ENCODE measurements at regions not wholly inside any gene's neighbourhood (a gene's known extent, or its start where the extent isn't known, plus 50 kb on each side); places are given as distances from the start of the nearest gene placed in this dataset.
"Not testable (repeated sequence)": the region's sequence is repeated elsewhere in the genome, so short reads cannot be mapped to it uniquely, and the experiment has no call there.

- intact Hi-C loops (cut with micrococcal nuclease) = no loop called here
- CTCF ChIA-PET = no interaction called here
- Histone ChIP-seq H3K4me1 (ENCODE audit: control insufficient read depth in 2 of 2, insufficient read depth in 2 of 2, low read length in 2 of 2) (no peaks in the 10 kb centered on the region), H3K4me3 (ENCODE audit: control extremely low read depth in 1 of 5, extremely low read depth in 1 of 5, insufficient read depth in 1 of 5, low read depth in 2 of 5, low read length in 4 of 5) (no peak overlapping the region), H3K27me3 (replicated peaks in 1 of 4; ENCODE audit: control extremely low read depth in 1 of 4, control insufficient read depth in 3 of 4, insufficient read depth in 4 of 4, low read length in 3 of 4) (no peaks in the 10 kb centered on the region), H3K36me3 (replicated peaks in 1 of 2; ENCODE audit: control extremely low read depth in 1 of 2, control insufficient read depth in 1 of 2, extremely low read depth in 1 of 2, insufficient read depth in 2 of 2, low read length in 1 of 2) (no peaks in the 10 kb centered on the region), H3K9ac (ENCODE audit: low read length) (no peak overlapping the region), H3K9me3 (ENCODE audit: control extremely low read depth in 1 of 3, control insufficient read depth in 2 of 3, insufficient read depth in 1 of 3, low read length in 2 of 3) (no peaks in the 10 kb centered on the region), H3K27ac (ENCODE audit: low read length in 2 of 2) (no peak overlapping the region), H3K79me2 (ENCODE audit: control insufficient read depth, insufficient read depth, low read length) (no peaks in the 10 kb centered on the region), H3K4me2 (replicated peaks; ENCODE audit: low read depth, low read length, poor library complexity, severe bottlenecking) (no peak overlapping the region), H2AFZ (ENCODE audit: insufficient read depth, low read depth, low read length, poor library complexity, severe bottlenecking) (no peak overlapping the region), H4K20me1 (ENCODE audit: control insufficient read depth, insufficient read depth, low read length, poor library complexity, severe bottlenecking) (no peaks in the 10 kb centered on the region)
- Mint-ChIP-seq H3K4me3 (no peak overlapping the region), H3K27me3 (no peaks in the 10 kb centered on the region), H3K4me1 (no peaks in the 10 kb centered on the region), H3K9me3 (ENCODE audit: insufficient read depth) (no peaks in the 10 kb centered on the region), H3K27ac (no peak overlapping the region)
- no peak for TF ChIP-seq CTCF (IDR thresholded peaks at IDR 0.05)
- TF ChIP-seq EZH2 (IDR thresholded peaks at IDR 0.05; ENCODE audit: borderline replicate concordance, insufficient read depth, low read depth, low read length, poor library complexity, severe bottlenecking) = no peak
- ATAC-seq (ENCODE audit: low read depth) (no peak), DNase-seq (no peak)
- WGBS (ENCODE audit: insufficient coverage) = 96% methylated on average over 4 of the region's 9 CpGs
- POLR2A ChIA-PET = no interaction called here
These were observed 176.9 kb upstream of the DCAF8L1 start for GRCh38 chrX:28158019-28158777.

GRCh38 chrX:28152263-28152662 lies 171.0 kb upstream of the DCAF8L1 start:
- DNase-seq; H3K27ac ChIP-seq (ENCODE audit: low read length in 2 of 2); CTCF ChIA-PET; H3K4me3 ChIP-seq (ENCODE audit: control extremely low read depth in 1 of 5, extremely low read depth in 1 of 5, insufficient read depth in 1 of 5, low read depth in 2 of 5, low read length in 4 of 5); H3K4me1 ChIP-seq (ENCODE audit: control insufficient read depth in 2 of 2, insufficient read depth in 2 of 2, low read length in 2 of 2); H3K27me3 ChIP-seq (replicated peaks in 1 of 4; ENCODE audit: control extremely low read depth in 1 of 4, control insufficient read depth in 3 of 4, insufficient read depth in 4 of 4, low read length in 3 of 4); H2AFZ ChIP-seq (ENCODE audit: insufficient read depth, low read depth, low read length, poor library complexity, severe bottlenecking); H3K9me3 ChIP-seq (ENCODE audit: control extremely low read depth in 1 of 3, control insufficient read depth in 2 of 3, insufficient read depth in 1 of 3, low read length in 2 of 3); H3K27me3 Mint-ChIP-seq; H3K9ac ChIP-seq (ENCODE audit: low read length); H3K79me2 ChIP-seq (ENCODE audit: control insufficient read depth, insufficient read depth, low read length); H3K4me1 Mint-ChIP-seq; intact Hi-C loops (cut with micrococcal nuclease); H3K27ac Mint-ChIP-seq; POLR2A ChIA-PET; H3K4me3 Mint-ChIP-seq; H3K4me2 ChIP-seq (replicated peaks; ENCODE audit: low read depth, low read length, poor library complexity, severe bottlenecking); H3K9me3 Mint-ChIP-seq (ENCODE audit: insufficient read depth); H4K20me1 ChIP-seq (ENCODE audit: control insufficient read depth, insufficient read depth, low read length, poor library complexity, severe bottlenecking); ATAC-seq (ENCODE audit: low read depth); H3K36me3 ChIP-seq (replicated peaks in 1 of 2; ENCODE audit: control extremely low read depth in 1 of 2, control insufficient read depth in 1 of 2, extremely low read depth in 1 of 2, insufficient read depth in 2 of 2, low read length in 1 of 2): not testable (repeated sequence)
- WGBS (ENCODE audit: insufficient coverage) = 83% methylated on average over 4 of the region's 9 CpGs
